AG04449 (cell line): ENCODE measurements at regions not wholly inside any gene's neighbourhood (a gene's known extent, or its start where the extent isn't known, plus 50 kb on each side); places are given as distances from the start of the nearest gene placed in this dataset.
"Not testable (repeated sequence)": the region's sequence is repeated elsewhere in the genome, so short reads cannot be mapped to it uniquely, and the experiment has no call there.

ENCODE experiments used
- CTCF ChIA-PET: fragments of 350-600 bp; formaldehyde crosslinking; extraction: SDS; loops from one replicate; lab custom pipeline; 2021; ENCODE audit warnings: antibody characterized with exemption; lab: Yijun Ruan, JAX
- POLR2A ChIA-PET: fragments of 400-600, 350-600 bp; formaldehyde crosslinking; extraction: SDS; loops from one replicate; lab custom pipeline; 2020; ENCODE audit warnings: antibody characterized with exemption, inconsistent platforms; lab: Yijun Ruan, JAX
- DNase-seq: peaks from one replicate; pipeline ENCODE4 v3.0.0-alpha.2; 2010; ENCODE audit warnings: low read depth, low spot score
- H3K4me3 ChIP-seq: 2 replicates; pipeline ENCODE4 v1.5.1; 2011; ENCODE audit warnings: low read depth, mild to moderate bottlenecking, control low read depth, low read length
- CTCF ChIP-seq: IDR thresholded peaks from one replicate; pipeline ENCODE4 v1.5.1; 2011; ENCODE audit warnings: mild to moderate bottlenecking, moderate library complexity, low read length, control low read depth, inconsistent platforms; ENCODE audit not compliant: insufficient read depth; ENCODE audit errors: missing control alignments

GRCh38 chr10:77740396-77740795 is 102.8 kb upstream of the KCNMA1 start:
- CTCF ChIA-PET: interaction anchor here (1.0 to 1.9 kb wide), 4 partner anchors 17 to 575 kb away, joined by 3 to 7 read pairs (median 6); no protein-coding TSS in a partner anchor
- H3K4me3 ChIP-seq, DNase-seq, POLR2A ChIA-PET: not testable (repeated sequence)

- no peak for DNase-seq
- no peak overlapping the region for H3K4me3 ChIP-seq
- CTCF ChIA-PET: interaction anchor here (0.9 to 2.0 kb wide), 7 partner anchors 18 to 573 kb away, joined by 3 to 8 read pairs (median 4); no protein-coding TSS in a partner anchor
- POLR2A ChIA-PET: interaction anchor here (0.9 kb wide), 1 partner anchor 448 kb away, joined by 3 read pairs; no protein-coding TSS in a partner anchor
- no peak for TF ChIP-seq CTCF
These were observed 101.0 kb upstream of the KCNMA1 start for GRCh38 chr10:77738496-77739158.

GRCh38 chr10:77737608-77738007 is 100.0 kb upstream of the KCNMA1 start:
- no peak overlapping the region for H3K4me3 ChIP-seq
- DNase-seq: peak; percentile 98
- TF ChIP-seq CTCF: no peak
- POLR2A ChIA-PET: interaction anchor here (0.6 to 1.0 kb wide), 3 partner anchors 24 to 447 kb away, joined by 3 read pairs; no protein-coding TSS in a partner anchor
- CTCF ChIA-PET: interaction anchor here (0.9 to 2.0 kb wide), 7 partner anchors 14 to 572 kb away, joined by 3 to 8 read pairs (median 4); no protein-coding TSS in a partner anchor

GRCh38 chr10:77735136-77735535 is 97.5 kb upstream of the KCNMA1 start:
- CTCF ChIA-PET: interaction anchor here (0.8 to 1.9 kb wide), 4 partner anchors 12 to 24 kb away, joined by 4 to 9 read pairs (median 5); no protein-coding TSS in a partner anchor
- DNase-seq, H3K4me3 ChIP-seq, POLR2A ChIA-PET: not testable (repeated sequence)

- ChIA-PET POLR2A (no interaction called here), CTCF (interaction anchor here (0.9 to 1.2 kb wide), 2 partner anchors 9 to 21 kb away, joined by 3 read pairs; no protein-coding TSS in a partner anchor)
- TF ChIP-seq CTCF: no peak
- no peak for DNase-seq
- no peak overlapping the region for H3K4me3 ChIP-seq
These were observed 94.8 kb upstream of the KCNMA1 start for GRCh38 chr10:77732213-77733003.

GRCh38 chr10:77727481-77727880 is 89.9 kb upstream of the KCNMA1 start:
- POLR2A ChIA-PET: no interaction called here
- TF ChIP-seq CTCF: no peak
- no peak for DNase-seq
- CTCF ChIA-PET: no interaction called here
- H3K4me3 ChIP-seq: no peak overlapping the region

GRCh38 chr10:77726732-77727131 is 89.1 kb upstream of the KCNMA1 start:
- no peak for TF ChIP-seq CTCF
- CTCF ChIA-PET: interaction anchor here (1.3 to 1.7 kb wide), 2 partner anchors 15 to 30 kb away, joined by 3 to 5 read pairs; no protein-coding TSS in a partner anchor

More at GRCh38 chr10:77726732-77727131, 89.1 kb upstream of the KCNMA1 start:
- no peak for DNase-seq
- H3K4me3 ChIP-seq: no peak overlapping the region
- POLR2A ChIA-PET: no interaction called here
